Bronchial epithelial cell (primary cell): ENCODE measurements at regions not wholly inside any gene's neighbourhood (a gene's known extent, or its start where the extent isn't known, plus 50 kb on each side); places are given as distances from the start of the nearest gene placed in this dataset.

ENCODE experiments used
- DNase-seq: peaks from one replicate; pipeline ENCODE4 v3.0.0-alpha.2; 2010; ENCODE audit warnings: low read depth
- FAIRE-seq: peaks from 2 replicates; lab custom pipeline; 2011; peaks lifted over from hg19 to GRCh38; lab: Jason Lieb, UNC
- H3K27me3 ChIP-seq: 2 replicates; pipeline ENCODE4 v1.5.1; 2011; ENCODE audit warnings: low read length; ENCODE audit not compliant: control insufficient read depth, insufficient read depth
- H3K36me3 ChIP-seq: 2 replicates; pipeline ENCODE4 v1.5.1; 2011; ENCODE audit warnings: low read length; ENCODE audit not compliant: control insufficient read depth, insufficient read depth
- H3K4me3 ChIP-seq: 2 replicates; pipeline ENCODE4 v1.5.1; 2011; ENCODE audit warnings: mild to moderate bottlenecking, low read depth, low read length, control low read depth
- CTCF ChIP-seq: IDR thresholded peaks from 2 replicates; pipeline ENCODE4 v1.5.1; 2011; ENCODE audit warnings: mild to moderate bottlenecking, moderate library complexity, low read length, control low read depth, inconsistent platforms; ENCODE audit not compliant: insufficient read depth, severe bottlenecking

GRCh38 chr15:97470417-97470816, 490.1 kb upstream of the ARRDC4 start:
- no peak for DNase-seq
- no peaks in the 10 kb centered on the region for H3K36me3 ChIP-seq
- no peak for FAIRE-seq
- no peaks in the 10 kb centered on the region for H3K27me3 ChIP-seq
- H3K4me3 ChIP-seq = no peak overlapping the region
- no peak for TF ChIP-seq CTCF

- H3K4me3 ChIP-seq = no peak overlapping the region
- FAIRE-seq (no peak), DNase-seq (no peak)
- TF ChIP-seq CTCF = no peak
- no peaks in the 10 kb centered on the region for H3K36me3 ChIP-seq
- no peaks in the 10 kb centered on the region for H3K27me3 ChIP-seq
These were observed 486.9 kb upstream of the ARRDC4 start for GRCh38 chr15:97473627-97474026.

GRCh38 chr15:97479957-97480356, 480.5 kb upstream of the ARRDC4 start:
- no peaks in the 10 kb centered on the region for H3K27me3 ChIP-seq
- DNase-seq (no peak), FAIRE-seq (no peak)
- no peaks in the 10 kb centered on the region for H3K36me3 ChIP-seq
- no peak overlapping the region for H3K4me3 ChIP-seq
- TF ChIP-seq CTCF = no peak

- no peak for FAIRE-seq
These were observed 478.0 kb upstream of the ARRDC4 start for GRCh38 chr15:97482521-97482920.

GRCh38 chr15:97483232-97483631, 477.3 kb upstream of the ARRDC4 start:
- Histone ChIP-seq H3K36me3 (no peaks in the 10 kb centered on the region), H3K27me3 (no peaks in the 10 kb centered on the region), H3K4me3 (no peak overlapping the region)
- FAIRE-seq (no peak), DNase-seq (no peak)
- TF ChIP-seq CTCF = no peak

More at GRCh38 chr15:97482521-97482920, 478.0 kb upstream of the ARRDC4 start:
- TF ChIP-seq CTCF = no peak
- Histone ChIP-seq H3K36me3 (no peaks in the 10 kb centered on the region), H3K27me3 (no peaks in the 10 kb centered on the region), H3K4me3 (no peak overlapping the region)
- no peak for DNase-seq

- H3K27me3 ChIP-seq = no peaks in the 10 kb centered on the region
- no peak for TF ChIP-seq CTCF
- no peak overlapping the region for H3K4me3 ChIP-seq
- no peaks in the 10 kb centered on the region for H3K36me3 ChIP-seq
- FAIRE-seq (no peak), DNase-seq (no peak)
These were observed 470.1 kb upstream of the ARRDC4 start for GRCh38 chr15:97490429-97490828.
